Adipose tissue (tissue), 3 donors: ENCODE measurements at regions not wholly inside any gene's neighbourhood (a gene's known extent, or its start where the extent isn't known, plus 50 kb on each side); places are given as distances from the start of the nearest gene placed in this dataset.

ENCODE experiments used
- H3K27ac ChIP-seq: one replicate; pipeline ENCODE4 v1.5.1; 2013; ENCODE audit warnings: low read depth, low read length
- WGBS, 3 donors: extraction: QIAGEN DNeasy Blood & Tissue Kit; methylation state at CpG; one replicate each; pipeline ENCODE4 v1.1.7; 2013; 5-methylcytosine and 5-hydroxymethylcytosine counted together
- donor health status: healthy with polysubstance abuse.
- donor health status: Bipolar disorder and iron deficiency.
- donor health status: healthy.

DNA sequence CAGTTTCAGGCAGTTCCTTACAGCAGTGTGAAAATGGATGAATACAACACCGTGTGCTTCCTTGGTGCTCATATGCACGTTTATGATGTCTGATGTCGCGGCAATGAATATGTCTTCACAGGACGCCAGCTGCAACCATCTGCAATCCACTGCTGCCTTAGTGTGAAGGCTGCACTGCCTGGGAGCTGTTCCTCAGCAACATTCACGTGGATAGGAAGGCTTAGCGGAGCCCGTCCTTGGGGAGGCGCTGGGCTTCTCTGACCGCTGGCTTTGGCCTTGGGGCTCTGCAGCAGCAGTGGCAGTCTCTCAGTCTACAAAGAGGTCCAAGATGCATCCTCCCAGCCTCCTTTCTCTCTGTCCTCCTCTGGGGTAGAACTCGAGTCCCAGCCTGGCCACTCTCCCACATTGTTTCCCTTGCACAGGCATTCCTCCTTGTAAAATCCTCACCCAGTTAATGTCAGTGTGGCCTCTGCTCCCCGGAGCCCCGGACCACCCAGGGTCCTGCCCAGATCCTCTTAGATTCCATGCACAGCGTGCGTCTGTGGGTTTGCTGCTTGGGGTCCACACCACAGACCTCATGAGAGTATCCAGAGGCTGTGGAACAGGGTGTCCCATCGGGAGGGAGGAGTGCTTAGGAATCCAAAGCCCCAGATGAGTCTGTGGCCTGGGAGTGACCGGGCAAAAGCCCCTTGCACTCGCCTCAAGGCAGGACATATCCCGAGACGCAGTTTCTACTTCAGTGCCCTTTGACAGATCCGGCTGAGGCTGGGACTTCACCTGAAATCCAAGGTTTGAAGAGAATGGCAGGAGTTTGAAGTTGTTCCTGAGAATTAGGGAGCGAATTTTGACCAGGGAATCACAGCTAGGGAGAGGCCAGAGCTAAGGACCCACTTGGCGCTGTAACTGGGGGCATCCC, 181.3 kb downstream of the THBS2 start:
- no peak overlapping the region for H3K27ac ChIP-seq
- WGBS, 3 donors, result 74 to 88% (median 86%) methylated on average over 23 of the region's 23 CpGs

DNA sequence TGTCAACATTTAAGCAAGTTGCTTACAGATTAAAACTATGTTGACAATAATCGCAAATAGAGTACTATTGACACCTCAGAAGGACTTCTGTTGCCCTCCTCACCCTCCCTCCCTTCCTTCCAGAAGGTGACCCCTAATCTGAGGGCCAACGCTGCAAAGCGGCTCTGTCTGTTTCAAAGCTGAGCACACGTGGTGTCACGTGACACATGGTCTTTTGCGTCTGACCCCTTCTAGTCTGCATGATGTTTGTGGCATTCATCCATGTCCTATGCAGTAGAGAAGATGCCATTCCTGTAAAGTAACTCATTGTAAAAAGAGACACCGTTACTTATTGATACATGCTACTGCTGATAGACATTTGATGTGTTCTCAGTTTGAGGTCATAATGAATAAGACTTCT, 182.3 kb downstream of the THBS2 start:
- WGBS, 3 donors, result 77 to 93% (median 78%) methylated on average over 7 of the region's 7 CpGs
- no peak overlapping the region for H3K27ac ChIP-seq

DNA sequence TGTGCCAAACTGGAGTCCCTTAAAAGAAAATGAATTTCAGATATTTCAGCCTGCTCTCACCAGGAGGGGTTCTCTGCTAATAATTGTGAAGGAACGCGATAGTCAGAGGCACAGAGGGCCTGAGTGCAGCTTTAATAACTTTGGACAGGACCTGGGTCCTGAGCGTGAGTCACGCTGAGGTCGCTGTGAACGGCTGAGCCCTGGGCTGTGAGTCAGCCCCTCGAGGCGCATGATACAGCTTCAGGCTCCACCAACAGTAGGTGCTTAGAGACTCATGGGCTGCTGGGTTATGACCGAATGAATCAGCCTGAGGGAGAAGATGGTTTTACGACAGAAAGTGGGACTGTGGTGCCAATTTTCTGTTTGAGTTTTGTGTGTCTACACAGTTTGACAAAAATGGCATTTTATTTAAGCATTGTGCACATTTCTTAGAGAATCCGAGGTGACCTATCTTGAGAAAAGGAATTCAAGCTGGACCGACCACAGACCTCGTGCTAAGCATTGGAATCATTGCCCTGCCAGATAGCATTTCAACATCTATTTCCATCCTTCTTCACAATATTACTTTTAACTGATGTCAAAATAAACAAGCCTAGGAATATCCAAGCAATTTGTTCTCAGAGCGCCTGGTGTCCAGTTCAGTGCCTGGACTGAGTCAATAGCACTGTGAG, 183.0 kb downstream of the THBS2 start:
- 58 to 76% (median 63%) methylated on average over 14 of the region's 14 CpGs for WGBS, 3 donors
- H3K27ac ChIP-seq, result no peak overlapping the region

DNA sequence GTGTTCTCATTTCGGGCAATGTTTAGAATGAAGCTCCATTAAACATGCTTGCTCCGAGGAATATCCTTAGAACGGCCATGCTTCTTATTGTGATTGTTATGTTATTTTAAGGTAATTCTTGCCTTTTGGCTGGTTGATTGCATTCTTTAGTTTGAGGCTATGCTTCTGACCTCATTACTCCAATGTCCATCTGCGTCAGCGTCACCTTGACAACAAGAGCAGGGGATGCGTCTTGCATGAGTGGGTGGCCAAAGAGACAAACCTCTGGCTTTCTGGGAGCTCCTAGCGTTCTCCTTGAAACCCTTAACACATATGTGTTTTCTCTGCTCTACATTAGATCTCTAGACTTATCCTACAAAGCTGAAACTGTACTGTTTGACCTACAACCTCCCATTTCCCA, 184.3 kb downstream of the THBS2 start:
- WGBS, 3 donors, result 84 to 94% (median 90%) methylated on average over 7 of the region's 7 CpGs
- H3K27ac ChIP-seq, result no peak overlapping the region

DNA sequence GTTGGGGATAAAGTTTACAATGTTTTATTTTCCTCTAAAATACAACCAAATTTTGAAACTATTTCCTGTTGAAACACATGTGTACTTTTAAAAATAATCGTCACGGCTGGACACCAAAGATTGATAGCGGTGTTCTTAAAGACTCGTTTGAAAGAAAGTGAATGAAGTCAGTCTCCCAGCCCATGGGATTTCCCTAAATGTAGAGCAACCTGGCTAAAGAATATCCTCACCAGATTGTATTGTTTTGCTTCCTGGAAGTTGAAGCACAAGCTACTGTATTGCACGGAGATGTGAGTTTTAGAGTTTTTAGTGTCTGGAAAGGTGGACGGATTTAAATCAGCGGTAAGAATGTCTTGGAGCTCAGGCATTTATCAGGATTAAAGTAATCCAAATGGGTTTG, 189.5 kb downstream of the THBS2 start:
- H3K27ac ChIP-seq, result no peak overlapping the region
- WGBS, 3 donors, result 61 to 67% (median 65%) methylated on average over 7 of the region's 7 CpGs

DNA sequence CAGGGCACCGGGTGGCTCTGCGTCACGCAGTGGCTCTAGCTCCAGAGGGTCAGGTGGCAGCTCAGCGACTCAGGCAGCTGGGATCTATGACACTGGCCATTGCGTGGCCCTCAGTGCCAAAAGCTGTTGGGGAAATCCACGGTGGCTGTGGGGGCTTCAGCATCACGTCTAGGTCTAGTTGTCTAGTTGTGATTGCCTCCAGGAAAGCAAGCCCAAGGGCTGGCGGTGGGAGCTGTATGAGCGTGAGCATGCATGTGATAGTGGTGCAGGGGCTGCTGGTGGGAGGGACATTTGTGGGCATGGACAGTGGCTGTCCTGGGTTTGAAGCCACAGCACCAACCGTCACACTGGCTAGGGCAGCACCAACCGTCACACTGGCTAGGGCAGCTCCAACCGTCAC, 191.4 kb downstream of the THBS2 start:
- 91 to 96% (median 94%) methylated on average over 12 of the region's 12 CpGs for WGBS, 3 donors
- H3K27ac ChIP-seq, result no peak overlapping the region

DNA sequence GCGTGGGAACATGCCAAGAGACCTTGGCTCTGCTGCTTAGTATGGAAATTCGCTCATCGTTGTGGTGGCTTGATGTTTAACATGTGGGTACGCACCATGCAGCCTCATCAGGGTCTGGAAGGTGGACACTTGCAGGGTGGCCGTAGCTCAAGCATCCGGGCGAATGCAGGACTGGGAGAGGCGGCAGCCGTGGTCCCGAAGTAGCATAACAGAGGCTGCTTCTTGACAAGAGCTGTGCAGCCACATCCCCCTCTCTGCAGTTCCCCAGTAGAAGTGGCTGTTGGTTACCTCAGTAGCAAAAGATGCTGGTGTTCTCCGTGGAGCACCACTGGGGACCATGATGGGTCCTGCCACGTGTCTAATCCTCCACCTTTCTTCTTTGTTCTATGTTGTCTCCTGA, 195.0 kb downstream of the THBS2 start:
- no peak overlapping the region for H3K27ac ChIP-seq
- 86 to 91% (median 90%) methylated on average over 12 of the region's 12 CpGs for WGBS, 3 donors

DNA sequence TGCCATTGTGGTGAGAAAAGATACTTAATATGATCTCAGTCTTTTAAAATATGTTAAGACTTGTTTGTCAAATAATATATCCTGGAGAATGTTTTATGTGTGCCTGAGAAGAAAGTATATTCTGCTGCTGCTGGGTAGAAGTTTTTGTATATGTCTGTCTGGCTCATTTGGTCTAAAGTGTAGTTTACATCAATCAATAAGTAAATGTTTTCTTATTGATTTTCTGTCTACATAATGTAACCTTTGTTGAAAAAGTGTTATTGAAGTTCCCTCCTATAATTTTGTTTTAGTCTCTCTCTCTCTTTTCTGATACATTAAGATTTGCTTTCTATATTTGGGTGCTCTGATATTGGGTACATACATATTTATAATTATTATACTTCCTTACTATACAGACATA, 201.2 kb downstream of the THBS2 start:
- no peak overlapping the region for H3K27ac ChIP-seq

DNA sequence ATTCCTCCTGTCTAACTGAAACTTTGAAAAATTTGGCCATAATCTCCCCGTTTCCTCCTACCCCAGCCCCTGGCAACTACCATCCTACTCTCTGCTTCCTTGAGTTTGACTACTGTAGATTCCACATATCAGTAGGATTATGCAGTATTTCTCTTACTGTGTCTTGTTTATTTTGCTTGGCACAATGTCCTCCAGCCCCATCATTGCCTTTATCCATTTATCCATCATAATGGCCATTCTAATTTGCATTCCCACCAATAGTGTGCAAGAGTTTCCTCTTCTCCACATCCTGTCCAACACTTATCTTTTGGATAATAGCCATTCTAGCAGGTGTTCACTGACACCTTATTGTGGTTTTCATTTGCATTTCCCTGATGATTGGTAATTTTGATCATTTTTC, 202.3 kb downstream of the THBS2 start:
- WGBS, 3 donors, result 76 to 94% (median 90%) methylated on average over 1 of the region's 1 CpG
- no peak overlapping the region for H3K27ac ChIP-seq

DNA sequence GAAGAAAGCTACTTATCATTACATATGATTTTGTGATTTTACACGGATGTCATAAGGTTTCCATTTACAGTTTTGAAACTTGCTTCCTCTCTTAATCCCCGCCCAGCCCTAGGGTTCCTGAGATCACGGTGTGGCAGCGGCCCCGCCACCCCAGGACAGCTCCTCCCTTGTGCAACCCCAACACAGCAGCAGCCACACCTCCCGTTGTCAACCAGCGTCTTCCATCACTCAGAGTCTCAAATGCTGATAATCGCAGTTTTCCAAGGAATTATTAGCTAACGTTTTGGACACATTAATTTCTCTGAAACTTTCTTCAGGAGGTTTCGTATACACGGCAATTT, 204.8 kb downstream of the THBS2 start:
- no peak overlapping the region for H3K27ac ChIP-seq
- 75 to 82% (median 79%) methylated on average over 11 of the region's 11 CpGs for WGBS, 3 donors

DNA sequence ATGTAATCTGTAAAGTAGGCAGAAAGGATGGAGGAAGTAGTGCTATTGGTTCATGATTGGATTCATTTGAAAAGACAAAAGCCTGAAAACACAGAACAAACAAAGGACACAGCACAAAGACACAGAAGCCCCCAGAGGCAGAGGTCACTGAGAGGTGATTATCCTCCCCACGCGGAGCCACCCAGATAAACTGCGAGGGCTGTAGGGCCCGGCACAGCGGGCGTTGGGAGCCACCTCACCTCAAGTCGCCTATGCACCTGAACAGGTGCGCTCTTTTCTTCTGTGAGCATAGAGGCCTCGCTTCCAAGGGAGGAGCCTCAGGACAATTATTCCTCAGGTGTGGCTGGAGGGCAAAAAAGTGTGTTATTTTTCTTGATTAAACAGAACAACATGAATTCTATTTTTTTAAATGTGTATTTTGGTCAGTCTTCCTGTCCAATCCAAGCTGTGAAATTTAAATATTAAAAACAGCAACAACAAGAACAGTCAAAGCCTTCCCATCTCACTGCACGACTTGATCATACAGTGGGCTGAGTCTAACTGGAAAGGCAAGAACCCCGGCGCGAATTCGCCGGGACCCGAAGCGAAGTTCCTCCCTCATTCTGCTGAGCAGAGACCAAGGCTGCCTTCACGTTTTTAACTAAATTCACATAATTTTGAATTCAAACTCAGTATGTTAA, 205.3 kb downstream of the THBS2 start:
- H3K27ac ChIP-seq, result no peak overlapping the region
- 84 to 93% (median 93%) methylated on average over 18 of the region's 18 CpGs for WGBS, 3 donors

DNA sequence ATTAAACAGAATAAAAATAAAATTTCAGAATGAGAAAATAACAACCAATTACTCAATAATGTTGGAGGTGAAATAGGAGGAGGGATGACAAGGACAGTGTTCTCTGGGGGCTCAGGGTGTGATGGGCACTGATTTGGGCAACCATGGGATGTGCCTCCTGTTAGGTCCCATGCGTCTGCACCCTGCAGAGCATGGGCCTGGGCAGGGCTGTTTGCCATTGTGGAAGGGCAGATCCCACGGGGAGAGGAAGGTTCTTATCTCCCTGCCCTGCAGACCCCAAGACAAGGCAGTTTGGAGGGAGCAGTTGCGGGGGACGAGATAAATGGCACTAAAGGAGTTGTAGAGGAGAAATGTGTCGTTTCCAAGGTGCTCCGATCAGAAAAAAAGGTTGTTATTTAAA, 206.3 kb downstream of the THBS2 start:
- no peak overlapping the region for H3K27ac ChIP-seq
- 62 to 88% (median 82%) methylated on average over 6 of the region's 6 CpGs for WGBS, 3 donors

DNA sequence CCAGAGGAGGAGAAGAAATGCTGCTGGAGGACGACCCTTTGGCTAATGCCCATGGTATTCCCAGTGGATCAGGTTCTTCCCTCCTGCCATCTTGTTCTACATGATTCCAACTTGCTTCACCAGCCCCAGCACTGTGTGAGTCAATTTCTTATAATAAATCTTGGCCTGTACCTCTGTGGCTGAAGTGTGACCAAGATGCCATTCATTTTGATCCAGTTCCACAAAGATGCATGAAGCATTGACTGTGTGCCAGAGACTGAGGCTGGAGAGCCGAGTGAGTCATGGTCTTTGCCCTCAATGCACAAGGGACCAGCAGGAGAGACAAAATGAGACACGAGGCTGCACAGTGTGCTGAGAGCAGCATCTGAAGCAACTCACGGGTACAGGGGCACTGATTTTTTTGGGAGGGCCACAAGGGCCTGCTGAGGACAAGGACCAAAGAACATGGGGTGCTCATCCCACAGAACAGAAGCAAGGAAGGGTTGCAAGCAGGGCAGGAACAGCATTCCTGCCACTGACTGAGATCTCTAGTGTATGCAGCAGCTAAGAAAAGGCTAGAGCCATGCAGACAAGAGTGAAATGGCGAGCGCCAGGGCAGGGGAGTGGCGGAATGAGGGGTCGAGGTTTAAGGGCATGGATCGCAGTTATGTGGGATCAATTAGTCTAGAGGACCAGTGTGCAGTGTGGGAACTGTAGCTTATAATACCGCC, 207.0 kb downstream of the THBS2 start:
- H3K27ac ChIP-seq, result no peak overlapping the region
- WGBS, 3 donors, result 71 to 82% (median 82%) methylated on average over 10 of the region's 10 CpGs

DNA sequence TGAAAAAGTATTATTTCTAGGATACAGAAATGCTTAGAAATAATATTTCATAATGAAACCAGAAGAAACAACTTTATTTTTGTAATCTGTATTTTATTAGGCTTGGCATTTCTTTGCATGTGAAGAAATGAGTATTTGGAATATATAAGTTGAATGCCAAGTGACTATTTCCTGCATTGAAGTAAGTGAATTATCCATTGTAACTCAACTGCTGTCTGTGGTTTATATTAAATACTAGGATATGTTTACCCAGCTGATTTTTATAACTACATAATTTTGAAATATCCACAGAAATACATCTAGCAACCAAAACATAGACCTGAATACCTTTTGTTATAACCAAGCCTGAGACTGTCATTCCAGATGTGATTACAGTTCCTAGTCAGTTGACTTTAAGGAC, 207.6 kb downstream of the THBS2 start:
- no peak overlapping the region for H3K27ac ChIP-seq

DNA sequence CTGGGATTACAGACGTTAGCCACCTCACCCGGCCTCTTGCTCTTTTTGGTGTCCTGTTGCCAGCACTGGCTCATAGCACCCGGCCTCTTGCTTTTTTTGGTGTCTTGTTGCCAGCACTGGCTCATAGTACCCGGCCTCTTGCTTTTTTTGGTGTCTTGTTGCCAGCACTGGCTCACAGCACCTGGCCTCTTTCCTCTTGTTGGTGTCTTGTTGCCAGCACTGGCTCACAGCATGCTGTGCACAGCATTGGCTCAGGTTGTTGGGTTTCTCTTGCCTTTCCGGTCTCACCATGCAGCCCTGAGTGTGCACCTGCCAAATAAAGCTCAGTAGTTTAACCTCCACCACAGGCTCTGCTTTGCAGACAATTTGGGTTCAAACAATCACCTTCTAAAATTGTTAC, 208.2 kb downstream of the THBS2 start:
- WGBS, 3 donors, result 63 to 70% (median 65%) methylated on average over 5 of the region's 5 CpGs
- no peak overlapping the region for H3K27ac ChIP-seq

DNA sequence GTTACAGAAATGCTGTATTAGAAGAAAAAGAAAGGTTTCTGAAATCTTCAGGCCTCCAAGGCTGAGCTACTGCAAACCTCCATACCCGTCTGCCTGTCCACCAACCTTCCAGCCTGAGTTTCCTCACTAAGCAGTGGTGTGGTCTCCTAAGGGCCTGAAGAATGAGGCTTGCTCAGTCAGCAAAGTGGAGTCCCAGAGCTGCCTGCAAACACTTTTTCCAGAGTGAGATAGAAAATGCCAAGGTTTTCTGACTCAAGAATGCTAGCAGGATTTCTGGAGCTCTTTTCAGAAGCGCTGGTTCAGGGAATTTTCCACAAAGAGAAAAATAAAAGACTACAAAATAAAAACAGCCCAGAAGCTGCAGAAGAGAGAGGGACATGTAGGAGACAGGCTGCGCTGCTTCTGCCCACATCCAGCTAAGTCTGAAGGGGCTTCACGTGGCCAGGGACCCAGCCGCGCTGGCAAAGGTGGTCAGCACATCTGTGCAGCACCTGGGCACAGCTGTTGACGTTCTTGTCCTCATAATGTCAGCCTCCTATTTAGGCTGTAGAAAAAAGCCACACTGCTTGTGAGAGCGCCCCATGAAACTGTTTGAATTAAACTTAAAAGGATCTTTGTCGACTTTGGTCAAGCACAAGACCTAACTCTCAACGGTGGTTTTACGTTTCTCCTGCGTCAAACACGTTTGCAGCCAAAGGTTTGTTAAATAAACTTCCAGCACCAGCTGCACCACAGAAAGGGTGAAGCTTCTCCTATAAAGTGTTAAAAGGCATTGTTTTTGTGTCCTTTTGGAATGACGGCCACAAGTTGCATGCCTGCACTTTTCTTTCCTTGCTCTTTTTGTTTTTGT, 209.0 kb downstream of the THBS2 start:
- no peak overlapping the region for H3K27ac ChIP-seq
- WGBS, 3 donors, result 56 to 73% (median 67%) methylated on average over 14 of the region's 14 CpGs

DNA sequence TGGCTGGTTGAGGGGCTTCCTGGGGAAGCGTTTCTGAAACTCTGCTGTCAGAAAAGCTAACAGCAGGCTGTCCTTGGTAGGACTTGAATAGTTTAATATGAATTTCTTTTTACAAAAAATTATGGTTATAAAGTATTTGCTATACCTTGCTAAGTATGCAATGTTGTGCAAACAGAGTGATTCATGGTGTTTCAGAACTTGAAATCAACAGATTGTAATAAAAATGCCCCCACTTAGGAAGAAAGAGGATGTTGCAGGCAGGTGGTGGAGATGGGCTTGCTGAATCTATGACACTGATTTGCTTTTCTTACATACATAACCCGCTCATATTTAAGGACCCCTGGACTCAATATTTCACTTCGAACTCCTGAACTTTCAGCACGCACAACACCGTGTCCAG, 211.6 kb downstream of the THBS2 start:
- 77 to 85% (median 83%) methylated on average over 5 of the region's 5 CpGs for WGBS, 3 donors
- H3K27ac ChIP-seq, result no peak overlapping the region

DNA sequence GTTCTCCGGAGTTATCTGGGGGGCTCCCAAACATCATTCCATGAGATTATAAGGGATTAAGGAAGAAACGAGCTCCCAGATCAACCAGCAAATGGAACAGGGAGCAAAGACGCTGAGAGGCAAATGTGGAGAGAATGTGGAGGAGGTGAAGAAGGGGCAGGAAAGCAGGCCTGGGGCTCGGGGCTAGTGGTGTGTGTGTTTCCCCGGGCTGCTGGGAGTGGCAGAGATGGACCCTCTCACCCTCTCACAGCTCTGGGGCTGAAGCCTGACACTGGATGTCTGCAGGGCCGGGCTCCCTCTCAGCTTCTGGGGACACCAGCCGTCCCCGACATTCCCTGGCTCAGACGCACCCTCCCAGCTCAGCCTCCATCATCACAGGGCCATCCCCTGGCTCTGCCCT, 212.6 kb downstream of the THBS2 start:
- 80 to 91% (median 80%) methylated on average over 9 of the region's 9 CpGs for WGBS, 3 donors
- no peak overlapping the region for H3K27ac ChIP-seq
